ENCODE measurements at regions not wholly inside any gene's neighbourhood (a gene's known extent, or its start where the extent isn't known, plus 50 kb on each side); places are given as distances from the start of the nearest gene placed in this dataset.

- DNase-seq = no peak
These were observed 133.6 kb upstream of the SSTR1 start for GRCh38 chr14:38074081-38074480.

GRCh38 chr14:38074754-38075153, 132.9 kb upstream of the SSTR1 start:
- DNase-seq = no peak

- no peak for DNase-seq
These were observed 129.3 kb upstream of the SSTR1 start for GRCh38 chr14:38078393-38078792.

- DNase-seq = no peak
These were observed 128.4 kb upstream of the SSTR1 start for GRCh38 chr14:38079268-38079667.

- no peak for DNase-seq
These were observed 127.8 kb upstream of the SSTR1 start for GRCh38 chr14:38079886-38080285.

- DNase-seq = no peak
These were observed 127.0 kb upstream of the SSTR1 start for GRCh38 chr14:38080696-38081095.

- DNase-seq = no peak
These were observed 124.7 kb upstream of the SSTR1 start for GRCh38 chr14:38083039-38083438.

- no peak for DNase-seq
These were observed 118.6 kb upstream of the SSTR1 start for GRCh38 chr14:38089123-38089522.

GRCh38 chr14:38090506-38090905, 117.2 kb upstream of the SSTR1 start:
- DNase-seq = no peak

- no peak for DNase-seq
These were observed 109.4 kb upstream of the SSTR1 start for GRCh38 chr14:38098074-38098836.

GRCh38 chr14:38101679-38102078, 106.0 kb upstream of the SSTR1 start:
- DNase-seq = no peak

- no peak for DNase-seq
These were observed 104.0 kb upstream of the SSTR1 start for GRCh38 chr14:38103542-38104225.

- no peak for DNase-seq
These were observed 102.5 kb upstream of the SSTR1 start for GRCh38 chr14:38105106-38105702.

GRCh38 chr14:38107216-38107631, 100.5 kb upstream of the SSTR1 start:
- DNase-seq = no peak

GRCh38 chr14:38108681-38109080, 99.0 kb upstream of the SSTR1 start:
- no peak for DNase-seq

- no peak for DNase-seq
These were observed 97.4 kb upstream of the SSTR1 start for GRCh38 chr14:38110258-38110657.

GRCh38 chr14:38111046-38111445, 96.7 kb upstream of the SSTR1 start:
- no peak for DNase-seq

- no peak for DNase-seq
These were observed 94.2 kb upstream of the SSTR1 start for GRCh38 chr14:38113546-38113945.

- DNase-seq = no peak
These were observed 90.8 kb upstream of the SSTR1 start for GRCh38 chr14:38116895-38117294.

GRCh38 chr14:38120109-38120508, 87.6 kb upstream of the SSTR1 start:
- no peak for DNase-seq

- no peak for DNase-seq
These were observed 86.2 kb upstream of the SSTR1 start for GRCh38 chr14:38121320-38122020.

- DNase-seq = no peak
These were observed 85.5 kb upstream of the SSTR1 start for GRCh38 chr14:38122241-38122640.

- DNase-seq = no peak
These were observed 83.2 kb upstream of the SSTR1 start for GRCh38 chr14:38124506-38124905.
